Esophagus muscularis mucosa (tissue), 4 donors: ENCODE measurements at regions not wholly inside any gene's neighbourhood (a gene's known extent, or its start where the extent isn't known, plus 50 kb on each side); places are given as distances from the start of the nearest gene placed in this dataset.

Source experiments
- DNase-seq: peaks from one replicate; pipeline ENCODE4 v3.0.0-alpha.2; 2017; ENCODE audit errors: extremely low spot score
- H3K27ac ChIP-seq, 4 donors: fragments of 200-600 bp; sonication (generic); replicated peaks in 1 of 4; 1 replicate in 3 of 4; 2 replicates in 1 of 4; pipeline ENCODE4 v1.5.1; 2016 to 2019; ENCODE audit warnings: mild to moderate bottlenecking in 1 of 4
- H3K27me3 ChIP-seq, 4 donors: fragments of 200-600 bp; sonication (generic); one replicate each; pipeline versions ENCODE4 v1.5.1 to v1.6.0; 2016 to 2019
- H3K36me3 ChIP-seq, 4 donors: fragments of 200-600 bp; sonication (generic); one replicate each; pipeline ENCODE4 v1.5.1; 2016 to 2019
- H3K4me1 ChIP-seq, 4 donors: fragments of 200-600 bp; sonication (generic); one replicate each; pipeline ENCODE4 v1.5.1; 2016 to 2019
- H3K4me3 ChIP-seq, 4 donors: fragments of 200-600 bp; sonication (generic); 1 replicate in 2 of 4; 2 replicates in 2 of 4; pipeline ENCODE4 v1.5.1; 2016 to 2019; ENCODE audit warnings: mild to moderate bottlenecking in 4 of 4, moderate library complexity in 1 of 4
- H3K9me3 ChIP-seq, 4 donors: fragments of 200-600 bp; sonication (generic); 1 replicate in 3 of 4; 2 replicates in 1 of 4; pipeline ENCODE4 v1.5.1; 2016 to 2019
- EP300 ChIP-seq: sonication (generic); formaldehyde crosslinking; IDR thresholded peaks from one replicate; pipeline ENCODE4 v1.6.1; 2017; ENCODE audit warnings: antibody characterized with exemption
- POLR2A ChIP-seq: fragments of 450-650 bp; IDR thresholded peaks from one replicate; pipeline ENCODE4 v1.6.1; 2017; ENCODE audit warnings: antibody characterized with exemption, moderate library complexity, mild to moderate bottlenecking, low read depth
- POLR2AphosphoS5 ChIP-seq, 2 donors: sonication (generic); formaldehyde crosslinking; IDR thresholded peaks; one replicate each; pipeline ENCODE4 v1.6.1; 2017; ENCODE audit warnings: antibody characterized with exemption in 2 of 2
- WGBS: methylation state at CpG from one replicate; pipeline ENCODE4 v1.1.5; 2018; 5-methylcytosine and 5-hydroxymethylcytosine counted together
- intact Hi-C: fragments of 100-400 bp; cut with DNase I; formaldehyde crosslinking; loops from one replicate; pipeline ENCODE4 v1.15.1; 2023
- TF ChIP-seq, protein P1 (sequence below), 3 experiments: fragments of 200-600 bp in 2 of 3; fragments of 450-650 bp in 1 of 3; sonication (generic) in 2 of 3; IDR thresholded peaks; one replicate each; pipeline ENCODE4 v1.5.1; 2017 to 2019; ENCODE audit warnings: antibody characterized with exemption in 3 of 3, mild to moderate bottlenecking in 2 of 3, moderate library complexity in 1 of 3

DNA sequence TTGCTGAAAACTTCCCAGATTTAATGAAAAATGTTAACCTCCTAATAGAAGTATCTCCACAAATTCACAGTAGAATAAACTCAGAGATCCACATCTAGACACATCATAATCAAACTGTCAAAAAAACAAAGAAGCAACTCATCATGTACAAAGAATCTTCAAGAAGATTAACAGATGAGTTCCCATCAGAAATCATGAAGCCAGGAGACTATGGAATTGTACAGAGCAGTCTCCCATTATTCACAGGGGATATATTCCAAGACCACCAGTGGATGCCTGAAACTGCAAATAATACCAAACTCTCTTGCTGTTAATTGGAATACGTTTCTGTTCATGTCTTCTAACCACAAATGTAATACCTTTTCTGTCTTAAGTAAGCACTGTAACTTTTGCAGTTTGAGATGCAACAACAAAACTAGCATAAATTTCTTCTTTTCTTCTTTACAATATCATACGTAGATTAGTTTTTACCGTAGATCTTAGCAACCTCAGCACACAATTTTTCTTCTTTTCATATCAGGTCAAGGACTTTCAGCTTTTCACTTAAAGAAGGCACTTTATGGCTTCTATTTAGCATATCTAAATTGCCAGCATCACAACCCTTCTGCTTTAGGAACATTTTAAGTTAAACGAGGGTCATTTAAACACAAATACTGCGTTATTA lies 70.3 kb upstream of the MIR17HG start:
- intact Hi-C loops = no loop called here
- Histone ChIP-seq H3K27ac (no peak overlapping the region), H3K4me1 (no peaks in the 10 kb centered on the region), H3K9me3 (peaks cover 0 to 6% (median 0%) of the 10 kb centered on the region in 4 donors), H3K27me3 (no peaks in the 10 kb centered on the region), H3K36me3 (no peaks in the 10 kb centered on the region), H3K4me3 (no peak overlapping the region)
- 86% methylated on average over 5 of the region's 5 CpGs for WGBS
- TF ChIP-seq EP300 (no peak), POLR2AphosphoS5 (IDR thresholded peaks at IDR 0.05) (no peak), POLR2A (no peak)
- TF ChIP-seq, protein P1, sequence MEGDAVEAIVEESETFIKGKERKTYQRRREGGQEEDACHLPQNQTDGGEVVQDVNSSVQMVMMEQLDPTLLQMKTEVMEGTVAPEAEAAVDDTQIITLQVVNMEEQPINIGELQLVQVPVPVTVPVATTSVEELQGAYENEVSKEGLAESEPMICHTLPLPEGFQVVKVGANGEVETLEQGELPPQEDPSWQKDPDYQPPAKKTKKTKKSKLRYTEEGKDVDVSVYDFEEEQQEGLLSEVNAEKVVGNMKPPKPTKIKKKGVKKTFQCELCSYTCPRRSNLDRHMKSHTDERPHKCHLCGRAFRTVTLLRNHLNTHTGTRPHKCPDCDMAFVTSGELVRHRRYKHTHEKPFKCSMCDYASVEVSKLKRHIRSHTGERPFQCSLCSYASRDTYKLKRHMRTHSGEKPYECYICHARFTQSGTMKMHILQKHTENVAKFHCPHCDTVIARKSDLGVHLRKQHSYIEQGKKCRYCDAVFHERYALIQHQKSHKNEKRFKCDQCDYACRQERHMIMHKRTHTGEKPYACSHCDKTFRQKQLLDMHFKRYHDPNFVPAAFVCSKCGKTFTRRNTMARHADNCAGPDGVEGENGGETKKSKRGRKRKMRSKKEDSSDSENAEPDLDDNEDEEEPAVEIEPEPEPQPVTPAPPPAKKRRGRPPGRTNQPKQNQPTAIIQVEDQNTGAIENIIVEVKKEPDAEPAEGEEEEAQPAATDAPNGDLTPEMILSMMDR (IDR thresholded peaks at IDR 0.05) = no peak
- no peak for DNase-seq

DNA sequence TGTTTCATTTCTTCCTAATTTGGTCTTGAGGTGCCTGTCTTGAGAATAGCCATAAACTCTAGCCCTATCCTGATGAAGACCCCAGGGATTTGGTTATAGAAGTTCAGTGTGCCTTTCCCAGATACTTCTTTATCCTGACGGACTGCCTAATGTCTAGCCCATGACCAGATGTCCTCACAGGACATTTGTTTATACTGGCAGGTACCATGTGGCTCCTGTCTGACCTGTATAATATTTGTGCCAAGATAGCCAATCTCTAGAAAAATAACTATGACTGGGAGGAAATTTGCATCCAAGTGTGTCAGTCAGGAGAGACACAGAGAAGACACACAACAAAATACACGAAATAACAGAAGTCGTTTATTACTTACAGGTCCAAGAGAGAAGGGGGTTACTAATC lies 69.2 kb upstream of the MIR17HG start:
- DNase-seq = no peak
- 77% methylated on average over 3 of the region's 3 CpGs for WGBS
- H3K9me3 ChIP-seq = peaks cover 0 to 6% (median 0%) of the 10 kb centered on the region in 4 donors
- no peaks in the 10 kb centered on the region for H3K27me3 ChIP-seq
- no peaks in the 10 kb centered on the region for H3K4me1 ChIP-seq
- no peak overlapping the region for H3K4me3 ChIP-seq
- no peaks in the 10 kb centered on the region for H3K36me3 ChIP-seq
- intact Hi-C loops = no loop called here
- TF ChIP-seq, protein P1 (IDR thresholded peaks at IDR 0.05) = no peak
- no peak for TF ChIP-seq POLR2A
- TF ChIP-seq POLR2AphosphoS5 (IDR thresholded peaks at IDR 0.05) = no peak
- TF ChIP-seq EP300 = no peak
- H3K27ac ChIP-seq = no peak overlapping the region

DNA sequence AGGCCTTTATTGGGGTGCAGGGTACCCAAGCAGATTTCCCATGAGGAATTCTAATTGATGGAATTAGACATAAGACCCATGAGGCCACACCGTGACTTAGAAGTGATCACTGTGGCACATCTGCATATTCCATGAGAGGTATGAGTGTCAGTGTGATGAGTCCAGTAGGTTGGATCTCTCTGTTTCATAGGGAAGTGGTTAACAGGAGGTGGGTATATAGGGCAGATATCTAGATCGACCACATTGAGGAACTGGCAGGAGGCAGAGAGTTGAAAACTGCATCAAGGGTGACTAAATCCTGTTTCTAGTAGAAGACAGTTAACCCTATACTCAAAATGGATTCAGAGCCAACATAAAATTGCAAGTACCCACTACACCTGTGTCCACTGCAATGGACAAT lies 68.6 kb upstream of the MIR17HG start:
- Histone ChIP-seq H3K36me3 (no peaks in the 10 kb centered on the region), H3K27me3 (no peaks in the 10 kb centered on the region), H3K4me1 (no peaks in the 10 kb centered on the region), H3K27ac (no peak overlapping the region), H3K9me3 (peaks cover 0 to 6% (median 0%) of the 10 kb centered on the region in 4 donors), H3K4me3 (no peak overlapping the region)
- intact Hi-C loops = no loop called here
- no peak for TF ChIP-seq POLR2A
- TF ChIP-seq POLR2AphosphoS5 (IDR thresholded peaks at IDR 0.05) = no peak
- TF ChIP-seq EP300 = no peak
- TF ChIP-seq, protein P1 (IDR thresholded peaks at IDR 0.05) = no peak
- WGBS = 91% methylated on average over 2 of the region's 2 CpGs
- no peak for DNase-seq

DNA sequence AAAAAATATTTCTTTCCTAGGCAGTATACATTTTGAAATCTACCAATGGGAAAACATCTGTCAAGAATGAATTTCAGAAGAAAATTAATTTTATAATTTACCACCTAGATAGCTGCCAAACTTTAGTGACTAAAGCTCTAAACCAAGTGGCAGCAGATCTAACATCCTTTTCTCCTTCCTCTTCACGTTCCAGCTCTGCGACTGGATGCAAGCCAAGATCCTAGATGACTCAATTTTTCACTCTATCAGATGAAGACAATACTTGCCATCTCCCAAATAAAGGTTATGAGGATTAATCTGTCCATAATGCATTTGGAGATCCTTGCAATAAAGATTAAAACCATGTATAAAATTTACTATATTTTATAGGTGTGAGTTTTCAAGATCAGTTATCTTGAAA lies 66.7 kb upstream of the MIR17HG start:
- Histone ChIP-seq H3K9me3 (peaks cover 0 to 6% (median 0%) of the 10 kb centered on the region in 4 donors), H3K4me3 (no peak overlapping the region), H3K36me3 (no peaks in the 10 kb centered on the region), H3K27me3 (no peaks in the 10 kb centered on the region), H3K27ac (no peak overlapping the region), H3K4me1 (no peaks in the 10 kb centered on the region)
- intact Hi-C loops = no loop called here
- TF ChIP-seq, protein P1 (IDR thresholded peaks at IDR 0.05) = no peak
- TF ChIP-seq EP300 (no peak), POLR2AphosphoS5 (IDR thresholded peaks at IDR 0.05) (no peak), POLR2A (no peak)
- WGBS = 32% methylated on average over 2 of the region's 2 CpGs
- no peak for DNase-seq

DNA sequence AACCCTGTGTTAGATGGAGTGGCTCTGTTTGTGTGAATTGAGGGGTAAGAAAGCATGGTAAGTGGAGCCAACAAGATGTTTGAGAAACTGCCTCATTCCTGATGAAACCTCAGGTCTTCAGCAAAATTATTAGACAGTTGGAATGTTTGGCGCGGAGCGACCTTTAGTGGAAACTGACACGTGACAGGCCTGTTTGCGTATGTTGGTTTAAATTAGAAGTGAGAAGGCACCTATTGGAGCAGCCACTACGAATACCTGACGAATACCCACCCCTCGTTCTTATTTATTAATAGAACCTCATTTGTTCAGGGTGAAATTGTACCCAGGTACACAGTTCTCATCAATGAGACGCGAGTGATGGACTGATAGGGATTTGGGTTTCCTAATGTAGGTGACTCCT lies 63.2 kb upstream of the MIR17HG start:
- H3K36me3 ChIP-seq = no peaks in the 10 kb centered on the region
- TF ChIP-seq, protein P1 (IDR thresholded peaks at IDR 0.05) = no peak
- TF ChIP-seq EP300 (no peak), POLR2A (no peak), POLR2AphosphoS5 (IDR thresholded peaks at IDR 0.05) (no peak)
- H3K27ac ChIP-seq = no peak overlapping the region
- WGBS = 92% methylated on average over 10 of the region's 10 CpGs
- no peaks in the 10 kb centered on the region for H3K4me1 ChIP-seq
- H3K4me3 ChIP-seq = no peak overlapping the region
- H3K9me3 ChIP-seq = no peaks in the 10 kb centered on the region
- no peak for DNase-seq
- no peaks in the 10 kb centered on the region for H3K27me3 ChIP-seq
- intact Hi-C loops = no loop called here
